ENCODE measurements at regions not wholly inside any gene's neighbourhood (a gene's known extent, or its start where the extent isn't known, plus 50 kb on each side); places are given as distances from the start of the nearest gene placed in this dataset.

- no peak for TF ChIP-seq EZH2 (IDR thresholded peaks at IDR 0.05)
- TF ChIP-seq POLR2AphosphoS5 (IDR thresholded peaks at IDR 0.05; ENCODE audit: borderline replicate concordance, low read depth, low read length) = no peak
Observed at GRCh38 chr22:35478633-35479107, 62.0 kb upstream of the RASD2 start.

Data from SK-N-MC (cell line).